NB4 (cell line): ENCODE measurements at regions not wholly inside any gene's neighbourhood (a gene's known extent, or its start where the extent isn't known, plus 50 kb on each side); places are given as distances from the start of the nearest gene placed in this dataset.

Source experiments
- CTCF ChIP-seq: IDR thresholded peaks from one replicate; pipeline ENCODE4 v1.5.1; 2012; ENCODE audit warnings: low read depth, low read length
- MAX ChIP-seq: IDR thresholded peaks from 2 replicates; pipeline ENCODE4 v1.6.1; 2011; ENCODE audit warnings: low read depth, low read length

- TF ChIP-seq CTCF, result no peak
- no peak for TF ChIP-seq MAX
Measured at GRCh38 chr9:134555094-134555650, 86.4 kb upstream of the COL5A1 start.
